GM12891 (cell line): ENCODE measurements at regions not wholly inside any gene's neighbourhood (a gene's known extent, or its start where the extent isn't known, plus 50 kb on each side); places are given as distances from the start of the nearest gene placed in this dataset.

Experiments
- POLR2A ChIP-seq: IDR thresholded peaks from 2 replicates; pipeline ENCODE4 v1.6.1; 2011; ENCODE audit warnings: low read depth, low read length, control low read depth
- POLR2AphosphoS5 ChIP-seq: IDR thresholded peaks from 2 replicates; pipeline ENCODE4 v1.6.1; 2011; ENCODE audit warnings: low read depth, low read length, control low read depth
- TAF1 ChIP-seq: IDR thresholded peaks from 2 replicates; pipeline ENCODE4 v1.6.1; 2011; ENCODE audit warnings: low read depth, low read length, control low read depth

- TF ChIP-seq POLR2A: no peak
- TF ChIP-seq TAF1: no peak
- no peak for TF ChIP-seq POLR2AphosphoS5
Measured at GRCh38 chr4:60953826-60954225, 246.3 kb upstream of the ADGRL3 start.
